GM21825 (cell line): ENCODE measurements at regions not wholly inside any gene's neighbourhood (a gene's known extent, or its start where the extent isn't known, plus 50 kb on each side); places are given as distances from the start of the nearest gene placed in this dataset.
"Not testable (repeated sequence)": the region's sequence is repeated elsewhere in the genome, so short reads cannot be mapped to it uniquely, and the experiment has no call there.

Experiments used
- ATAC-seq: cut with Tn5 transposase; IDR thresholded peaks from one replicate; pipeline ENCODE4 v1.9.1; 2021; ENCODE audit warnings: mild to moderate bottlenecking, moderate library complexity; ENCODE audit not compliant: unreplicated experiment

DNA sequence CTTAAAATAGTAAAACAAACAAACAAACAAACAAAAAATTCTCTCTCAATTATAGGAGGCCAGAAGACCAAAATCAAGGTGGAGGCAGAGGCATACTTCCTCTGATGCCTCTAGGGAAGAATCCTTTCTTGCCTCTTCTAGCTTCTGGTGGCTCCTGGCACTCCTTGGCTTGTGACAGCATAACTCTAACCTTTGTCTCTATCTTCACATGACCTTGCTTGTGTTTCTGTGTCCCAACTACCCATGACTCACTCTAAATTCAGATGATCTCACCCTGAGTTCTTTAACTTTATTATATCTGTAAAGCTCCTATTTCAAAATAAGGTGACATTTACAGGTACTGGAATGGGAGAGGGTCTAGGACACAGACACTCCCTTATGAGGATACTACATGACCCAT, 88.3 kb upstream of the ANTXRL start:
- ATAC-seq: no peak

DNA sequence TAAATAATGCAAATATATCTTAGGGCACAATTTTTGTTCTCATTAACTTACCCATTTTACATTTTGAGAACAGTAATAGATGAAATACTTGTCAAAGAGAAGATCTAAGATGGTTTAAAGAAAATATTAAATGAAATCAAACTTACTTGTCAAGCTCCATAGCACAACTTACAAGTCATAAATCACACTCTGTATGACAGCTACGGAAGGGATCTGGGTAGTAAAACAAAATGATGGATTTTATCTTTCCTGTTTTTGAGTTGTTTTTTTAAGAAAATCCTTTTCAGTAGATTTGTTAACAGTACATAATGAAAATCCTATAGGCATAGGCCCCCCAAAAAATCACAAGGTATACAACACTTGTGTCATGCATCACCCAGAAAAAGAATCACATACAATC, 84.4 kb upstream of the ANTXRL start:
- ATAC-seq: not testable (repeated sequence)

DNA sequence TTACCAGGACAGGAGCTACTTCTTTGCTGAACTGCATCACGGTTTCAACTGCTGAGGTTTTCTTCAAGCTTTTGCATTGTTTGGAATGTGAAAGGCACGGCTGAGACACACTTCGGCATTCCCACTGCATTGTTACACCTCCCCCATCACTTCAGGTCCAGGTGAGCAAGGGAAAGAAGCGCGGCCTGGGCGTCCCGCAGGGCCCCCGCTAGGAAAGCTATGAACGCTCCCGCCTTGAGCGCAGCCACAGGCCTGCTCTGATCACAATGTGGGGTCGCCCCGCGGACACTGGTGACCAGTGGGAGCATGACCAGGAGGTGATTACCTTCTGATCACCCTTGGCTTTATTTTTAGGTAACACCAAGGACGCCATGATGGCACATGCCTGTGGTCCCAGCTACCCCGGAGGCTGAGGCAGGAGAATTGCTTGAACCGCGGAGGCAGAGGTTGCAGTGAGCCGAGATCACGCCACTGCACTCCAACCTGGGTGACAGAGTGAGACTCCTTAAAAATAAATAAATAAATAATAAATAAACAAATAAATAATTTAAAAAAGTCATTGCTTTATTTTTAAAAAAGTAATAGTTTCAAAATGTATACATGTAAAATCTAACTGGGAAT, 82.2 kb upstream of the ANTXRL start:
- not testable (repeated sequence) for ATAC-seq

DNA sequence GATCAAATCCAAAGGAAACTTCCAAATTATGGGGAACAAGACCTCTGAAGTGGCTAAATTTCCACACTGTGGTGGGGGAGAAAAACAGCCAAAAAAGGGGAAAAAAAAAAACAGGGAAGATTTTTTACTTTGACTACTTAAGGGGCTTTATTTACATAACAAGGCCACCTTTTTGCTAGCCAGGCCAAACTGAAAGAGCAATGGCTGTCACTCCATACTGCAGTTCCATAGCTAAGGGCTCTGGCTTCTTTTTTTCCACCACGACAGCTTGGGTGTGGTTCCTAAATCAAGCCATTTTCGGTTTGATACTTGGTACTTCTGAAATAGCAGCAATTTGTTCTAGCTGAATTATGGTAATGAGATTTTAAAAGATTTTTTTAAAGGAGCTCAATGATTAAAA, 76.4 kb upstream of the ANTXRL start:
- not testable (repeated sequence) for ATAC-seq

DNA sequence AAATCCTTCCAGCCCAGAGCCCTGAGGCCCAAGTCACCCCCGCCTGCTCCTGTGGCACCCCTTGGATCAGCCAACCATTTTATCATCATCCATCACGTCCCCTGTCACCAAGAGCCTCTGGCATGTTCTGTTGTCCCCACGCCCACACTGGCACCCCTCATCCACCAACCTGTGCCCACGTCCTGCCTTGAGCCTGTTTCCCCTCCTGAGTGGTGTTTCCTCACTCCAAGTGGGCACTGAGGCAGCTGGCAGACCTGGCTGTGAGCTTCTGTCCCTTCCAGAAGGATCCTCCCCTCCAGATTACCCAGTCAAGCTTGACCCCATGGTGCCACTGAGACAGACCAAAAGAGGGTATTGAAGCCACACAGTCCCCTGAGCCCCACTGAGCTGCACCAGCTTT, 71.4 kb upstream of the ANTXRL start:
- ATAC-seq: no peak

DNA sequence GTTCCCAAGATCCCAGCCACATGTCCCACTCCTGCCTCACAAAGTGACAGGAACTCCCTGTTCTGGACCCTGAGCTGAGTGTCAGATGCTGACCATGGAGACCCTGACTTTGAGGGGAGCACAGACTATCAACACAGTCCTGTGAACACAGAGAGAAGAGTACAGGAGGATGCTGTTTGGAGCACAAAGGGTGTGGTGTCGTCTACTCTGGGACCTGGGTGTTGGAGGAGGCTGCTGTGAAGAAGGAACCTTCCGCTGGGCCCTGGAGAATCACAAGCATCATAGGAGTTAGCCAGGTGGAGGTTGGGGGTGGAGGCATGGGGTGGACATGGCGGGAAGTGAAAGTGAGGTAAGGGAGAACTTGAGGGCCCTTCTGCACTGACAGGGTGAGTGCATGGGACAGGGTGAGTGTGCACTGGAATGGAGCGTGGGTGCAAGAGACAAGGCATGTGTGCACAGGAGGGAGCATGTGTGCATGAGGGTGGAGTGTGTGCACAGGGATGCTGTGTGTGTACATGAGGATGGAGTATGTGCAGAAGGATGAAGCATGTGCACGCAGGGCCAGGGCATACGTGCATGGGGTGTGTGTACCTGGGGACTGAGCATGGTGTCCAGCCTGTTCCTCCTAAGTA, 70.7 kb upstream of the ANTXRL start:
- no peak for ATAC-seq

DNA sequence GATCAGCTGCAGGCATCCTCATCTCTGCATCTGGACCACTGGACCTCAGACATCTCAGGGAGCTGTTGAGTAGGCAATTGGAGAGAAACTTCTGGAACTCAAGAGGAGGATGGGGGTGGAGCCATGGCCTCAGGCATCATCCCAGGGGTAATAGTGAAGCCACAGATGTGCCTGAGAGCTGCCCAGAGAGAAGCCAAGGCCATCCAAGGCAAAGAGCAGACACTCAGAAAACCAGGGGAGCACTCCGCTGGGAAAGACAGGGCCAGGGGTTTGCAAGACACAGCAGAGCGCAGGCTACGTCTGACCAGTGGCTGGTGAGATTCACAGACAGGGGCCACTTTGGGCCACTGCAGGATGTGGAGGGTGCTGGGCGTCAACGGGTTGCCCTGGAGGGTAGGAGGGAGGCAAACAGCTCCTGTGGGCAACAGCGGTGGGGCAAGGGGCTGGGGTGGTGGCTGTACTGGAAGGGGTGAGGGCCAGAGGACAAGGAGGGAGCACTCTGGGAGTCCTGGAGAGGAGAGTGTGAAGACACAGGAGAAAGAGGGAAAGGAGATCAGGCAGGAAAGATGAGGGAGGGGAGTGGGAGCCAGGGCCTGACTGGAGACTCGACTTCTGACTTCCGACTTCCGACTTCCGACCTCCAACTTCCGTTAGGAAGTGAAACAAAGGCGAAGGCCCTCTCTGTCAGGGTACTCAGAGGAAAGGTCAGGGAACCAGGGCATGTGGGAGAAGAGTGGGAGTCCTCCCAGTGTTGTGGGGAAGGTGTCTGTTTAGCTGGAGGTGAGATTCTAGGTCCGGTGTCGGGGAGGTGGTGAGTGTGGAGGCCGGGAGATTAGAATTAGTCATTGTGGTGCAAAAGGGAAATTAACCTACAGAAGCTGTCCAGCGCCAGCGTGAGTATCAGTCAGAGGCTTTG, 69.7 kb upstream of the ANTXRL start:
- ATAC-seq: no peak

DNA sequence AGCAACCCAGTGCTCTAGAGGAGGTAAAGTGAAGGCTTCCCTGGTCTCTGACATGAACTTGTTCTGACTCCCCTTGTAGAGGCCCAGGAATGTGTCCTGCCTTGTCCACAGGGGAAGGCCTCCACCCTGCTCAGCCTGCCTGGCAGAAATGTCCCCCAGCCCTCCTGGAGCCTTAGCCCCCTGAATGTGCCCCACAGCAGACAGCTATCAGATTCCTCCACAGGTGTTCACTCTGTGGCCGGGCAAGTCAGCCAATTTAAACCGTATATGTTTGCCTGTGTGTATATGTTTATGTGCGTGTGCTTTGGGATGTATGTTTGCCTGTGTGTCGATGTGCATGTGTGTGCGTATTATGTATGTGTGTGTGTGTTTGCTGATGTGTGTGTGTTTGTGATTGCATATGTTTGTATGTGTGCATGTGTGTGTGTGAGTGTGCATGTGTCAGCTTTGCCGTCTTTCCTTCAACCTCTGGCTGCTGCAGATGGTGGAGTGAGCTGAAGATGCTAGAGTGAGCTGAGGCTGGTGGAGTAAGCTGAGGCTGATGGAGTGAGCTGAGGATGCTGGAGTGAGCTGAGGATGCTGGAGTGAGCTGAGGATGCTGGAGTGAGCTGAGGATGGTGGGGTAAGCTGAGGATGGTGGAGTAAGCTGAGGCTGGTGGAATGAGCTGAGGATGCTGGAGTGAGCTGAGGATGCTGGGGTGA, 68.9 kb upstream of the ANTXRL start:
- ATAC-seq: no peak

DNA sequence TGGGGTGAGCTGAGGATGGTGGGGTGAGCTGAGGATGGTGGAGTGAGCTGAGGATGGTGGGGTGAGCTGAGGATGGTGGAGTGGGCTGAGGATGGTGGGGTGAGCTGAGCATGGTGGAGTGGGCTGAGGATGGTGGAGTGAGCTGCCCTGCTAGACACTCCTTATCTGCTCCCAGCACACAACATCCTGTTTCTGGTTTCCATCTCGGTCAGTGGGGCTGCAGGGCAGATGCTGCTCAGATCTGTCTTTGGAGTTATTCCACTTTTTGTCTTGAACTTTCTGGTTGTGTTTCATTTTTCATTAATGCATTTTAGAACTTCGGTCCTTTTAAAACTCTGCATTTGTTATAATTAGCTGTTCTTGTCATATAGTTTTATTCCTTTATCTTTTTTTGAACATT, 67.9 kb upstream of the ANTXRL start:
- no peak for ATAC-seq

DNA sequence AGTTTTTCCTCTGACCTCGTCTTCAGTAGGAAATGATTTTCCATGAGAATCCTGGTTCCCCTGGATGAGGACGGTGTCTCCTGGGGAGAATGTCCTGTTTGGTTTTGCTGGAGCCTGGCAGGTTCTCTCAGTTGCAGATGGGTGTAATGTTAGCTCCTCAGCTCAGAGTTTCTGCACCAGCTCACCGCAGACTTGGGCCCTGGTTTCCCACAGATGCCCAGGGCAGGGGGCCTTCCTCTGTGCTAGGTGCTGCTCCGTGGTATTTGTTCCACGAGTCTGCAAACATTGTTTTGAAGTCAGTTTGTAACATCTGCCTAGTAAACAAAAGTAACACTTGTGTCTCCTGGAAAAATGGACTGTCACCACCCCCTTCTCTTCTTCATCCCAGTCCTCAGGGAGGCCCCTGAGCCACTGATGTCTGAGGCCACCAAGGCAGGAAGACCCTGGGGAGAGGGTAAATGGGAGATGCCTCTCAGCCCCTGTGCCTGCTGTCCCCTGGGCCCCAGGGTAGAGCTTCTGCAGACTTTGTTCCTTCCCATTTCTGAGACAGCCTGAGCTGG, 67.3 kb upstream of the ANTXRL start:
- not testable (repeated sequence) for ATAC-seq

DNA sequence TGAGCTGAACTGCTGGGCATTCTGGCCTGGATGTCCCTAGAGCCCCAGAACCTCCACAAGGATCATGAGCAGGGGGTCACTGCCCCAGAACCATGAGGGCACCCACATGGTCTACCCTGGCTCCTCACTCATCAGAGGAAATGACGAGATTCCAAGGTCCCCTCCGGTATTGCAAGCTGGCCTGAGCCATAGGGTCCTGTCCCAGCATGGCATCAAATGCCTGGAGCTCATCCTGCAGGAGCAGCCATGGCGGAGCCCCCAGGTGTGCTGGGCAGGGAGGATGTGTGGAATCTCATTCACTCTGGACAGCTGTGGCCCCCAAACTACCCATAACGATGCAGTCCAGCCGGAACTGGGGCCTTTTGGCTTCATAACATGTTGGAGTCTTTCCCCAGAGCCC, 66.6 kb upstream of the ANTXRL start:
- ATAC-seq: no peak

DNA sequence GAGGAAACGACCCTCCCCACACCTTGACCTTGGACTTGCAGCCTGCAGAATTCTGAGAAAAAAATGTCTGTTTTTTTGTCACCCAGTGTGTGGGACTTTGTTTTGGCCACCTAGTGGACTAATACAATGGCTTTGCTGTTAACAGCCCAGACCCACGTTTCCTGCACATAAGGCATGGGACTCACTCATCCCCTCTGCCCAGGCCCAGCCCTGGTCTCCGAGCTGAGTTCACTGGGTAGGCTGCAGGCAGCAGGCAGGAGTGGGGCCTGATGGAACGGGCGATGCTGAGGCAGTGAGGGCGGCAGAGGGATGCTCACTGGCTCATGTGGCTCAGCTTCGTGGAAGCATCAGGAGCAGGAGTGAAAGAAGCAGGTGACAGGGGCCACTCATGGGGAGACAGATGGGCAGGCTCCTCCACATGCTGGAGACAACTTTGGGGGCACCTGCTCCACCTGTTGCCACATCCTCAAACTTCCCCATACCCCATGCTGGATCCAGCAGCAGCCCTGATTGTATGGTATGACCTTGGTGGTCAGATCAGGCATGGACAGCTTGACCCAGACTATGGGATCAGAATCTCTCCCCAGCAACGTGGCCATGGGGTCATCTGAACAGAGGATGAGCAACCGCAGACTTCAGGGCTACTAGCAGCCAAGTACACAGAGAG, 65.8 kb upstream of the ANTXRL start:
- no peak for ATAC-seq

DNA sequence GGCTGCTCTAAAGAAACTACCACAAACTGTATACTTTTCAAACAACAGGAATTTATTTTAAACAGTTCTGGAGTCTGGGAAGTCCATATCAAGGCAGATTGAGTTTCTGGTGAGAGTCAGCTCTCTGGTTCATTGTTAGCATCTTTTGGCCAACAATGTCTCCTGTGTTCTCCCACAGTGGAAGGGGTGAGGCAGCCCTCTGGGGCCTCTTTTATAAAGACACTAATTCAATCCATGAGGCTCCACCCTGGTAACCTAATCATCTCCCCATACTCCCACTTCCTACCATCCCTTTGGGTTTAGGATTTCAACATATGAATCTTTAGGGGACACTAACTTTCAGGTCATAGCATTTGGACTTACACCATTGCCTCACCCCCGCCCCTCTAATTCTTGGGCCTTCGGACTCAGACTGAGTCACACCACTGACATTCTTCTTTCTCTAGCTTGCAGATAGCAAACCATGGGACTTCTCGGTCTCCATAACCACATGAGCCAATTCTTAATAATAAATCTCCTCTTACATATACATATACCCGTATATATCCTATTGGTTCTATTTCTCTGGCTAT, 64.3 kb upstream of the ANTXRL start:
- ATAC-seq: no peak

DNA sequence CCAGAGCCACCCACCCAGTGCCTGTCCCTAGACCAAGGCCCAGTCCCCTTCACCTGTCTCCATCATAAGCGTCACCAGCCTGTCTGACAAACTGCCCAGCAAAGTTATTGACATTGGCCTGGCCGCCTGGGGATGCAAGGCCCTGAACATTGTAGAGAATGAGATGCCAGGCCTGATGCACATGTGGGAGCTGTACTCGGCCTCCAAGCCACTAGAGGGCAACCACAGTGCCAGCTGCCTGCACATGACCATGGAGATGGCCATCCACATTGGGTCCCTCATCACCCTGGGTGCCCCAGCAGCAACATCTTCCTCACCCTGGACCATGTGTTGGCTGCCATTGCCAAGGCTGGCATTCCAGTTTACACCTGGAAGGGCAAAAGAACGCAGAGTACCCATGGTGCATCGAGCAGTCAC, 63.7 kb upstream of the ANTXRL start:
- no peak for ATAC-seq

DNA sequence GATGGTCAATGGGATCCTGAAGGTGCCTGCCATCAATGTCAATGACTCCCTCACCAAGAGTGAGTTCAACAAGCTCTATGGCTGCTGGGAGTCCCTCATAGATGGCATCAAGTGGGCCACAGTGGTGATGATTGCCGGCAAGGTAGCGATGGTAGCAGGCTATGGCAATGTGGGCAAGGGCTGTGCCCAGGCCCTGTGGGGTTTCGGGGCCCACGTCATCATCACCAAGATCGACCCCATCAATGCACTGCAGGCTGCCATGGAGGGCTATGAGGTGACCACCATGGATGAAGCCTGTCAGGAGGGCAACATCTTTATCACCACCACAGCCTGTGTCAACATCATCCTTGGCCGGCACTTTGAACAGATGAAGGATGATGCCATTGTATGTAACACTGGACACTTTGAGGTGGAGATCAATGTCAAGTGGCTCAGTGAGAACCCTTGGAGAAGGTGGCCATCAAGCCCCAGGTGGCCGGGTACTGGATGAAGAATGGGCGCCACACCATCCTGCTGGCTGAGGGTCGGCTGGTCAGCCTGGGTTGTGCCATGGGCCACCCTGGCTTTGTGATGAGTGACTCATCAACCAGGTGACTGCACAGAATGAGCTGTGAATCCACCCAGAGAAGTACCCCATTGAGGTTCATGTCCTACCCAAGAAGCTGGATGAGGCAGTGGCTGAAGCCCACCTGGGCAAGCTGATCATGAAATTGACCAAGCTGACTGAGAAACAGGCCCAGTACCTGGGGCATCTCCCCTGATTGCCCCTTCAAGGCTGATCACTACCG, 63.0 kb upstream of the ANTXRL start:
- no peak for ATAC-seq

DNA sequence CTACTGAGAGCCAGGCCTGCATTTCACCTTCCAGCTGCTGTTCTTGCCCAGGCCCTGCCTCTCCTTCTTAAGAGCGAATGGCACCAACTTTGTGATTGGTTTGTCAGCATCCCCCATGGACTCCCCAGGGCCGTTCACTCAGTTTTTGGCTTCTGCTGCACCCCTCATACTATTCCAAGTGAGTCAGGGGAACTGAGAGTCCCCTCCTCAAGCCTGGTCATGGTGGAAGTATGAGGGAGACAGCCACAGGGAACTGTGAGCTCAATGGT, 62.4 kb upstream of the ANTXRL start:
- ATAC-seq: no peak

DNA sequence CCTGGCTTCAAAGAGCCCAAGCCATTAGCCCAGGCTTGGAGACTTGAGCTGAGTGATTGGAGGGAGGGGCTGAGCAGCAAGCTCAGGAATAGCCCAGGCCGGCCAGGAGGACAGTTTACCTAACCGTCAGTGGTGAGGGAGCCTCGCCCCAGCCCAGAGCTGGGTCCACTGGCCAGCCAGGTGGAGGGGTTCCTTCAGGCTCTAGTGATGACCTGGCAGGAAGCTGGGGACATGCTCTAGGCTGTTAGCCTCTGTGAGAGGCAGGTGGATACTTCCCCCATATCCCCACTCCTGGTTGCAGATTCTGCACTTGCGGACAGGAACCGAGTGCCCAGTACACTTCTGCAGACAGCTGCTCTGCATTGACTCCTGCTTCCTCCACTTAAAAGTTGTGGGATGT, 61.2 kb upstream of the ANTXRL start:
- no peak for ATAC-seq

DNA sequence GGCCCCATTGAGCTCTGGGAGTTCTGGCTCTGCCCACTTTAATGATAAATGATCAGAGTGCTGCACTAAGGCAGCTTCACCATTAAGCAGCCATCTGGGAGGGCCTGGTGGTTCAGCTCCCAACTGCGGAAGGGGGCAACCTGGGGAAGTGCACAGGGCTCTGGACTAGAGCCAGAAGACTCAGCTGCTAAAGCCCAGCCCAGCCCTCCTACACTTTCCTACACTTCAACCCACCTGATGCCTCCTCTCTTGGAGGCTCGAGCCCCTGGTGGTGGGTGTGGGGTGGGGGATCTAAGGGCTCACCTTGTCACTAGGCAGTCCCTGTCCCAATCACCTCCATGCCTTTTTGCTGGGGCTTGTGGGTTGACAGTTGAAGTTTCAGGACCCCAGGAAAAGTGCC, 60.6 kb upstream of the ANTXRL start:
- no peak for ATAC-seq

DNA sequence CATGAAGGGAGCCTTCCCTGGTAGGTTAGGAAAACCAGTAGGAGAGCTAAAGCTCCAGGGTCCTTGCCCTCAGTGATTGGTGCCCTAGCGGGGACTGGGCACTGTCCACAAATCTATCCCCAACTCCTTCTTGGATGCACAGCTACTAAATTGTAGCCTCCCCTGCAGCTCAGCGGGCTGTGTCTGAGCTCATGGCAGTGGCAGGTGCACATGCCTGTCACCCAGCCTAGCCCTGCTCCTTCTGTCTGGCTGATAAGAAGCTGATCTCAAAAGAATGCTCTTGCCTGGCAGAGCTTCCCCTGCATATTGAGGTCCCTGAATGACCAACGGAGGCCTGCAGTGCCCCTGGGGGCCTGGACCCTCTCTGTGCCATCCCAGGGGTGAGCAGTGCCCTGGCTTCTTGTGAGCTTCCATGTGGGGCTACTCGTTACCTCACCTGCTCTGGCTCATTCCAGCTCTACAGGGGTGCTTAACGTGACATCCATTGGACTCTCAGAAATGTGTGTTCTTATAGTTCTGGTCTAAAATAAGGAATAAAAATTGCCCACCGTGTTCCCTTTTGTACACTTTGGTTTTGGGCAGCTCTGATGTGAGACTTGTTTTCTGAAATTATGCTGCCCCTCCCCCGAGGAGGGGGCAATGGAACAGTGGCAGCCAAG, 59.8 kb upstream of the ANTXRL start:
- ATAC-seq: no peak
